Adipocyte (in vitro differentiated cells): ENCODE measurements at regions not wholly inside any gene's neighbourhood (a gene's known extent, or its start where the extent isn't known, plus 50 kb on each side); places are given as distances from the start of the nearest gene placed in this dataset.

Source experiments
- DNase-seq: peaks from one replicate; pipeline ENCODE4 v3.0.0-alpha.2; 2015; ENCODE audit warnings: low read depth
- H3K27me3 ChIP-seq: replicated peaks from 2 replicates; pipeline ENCODE4 v1.7.0; 2013; ENCODE audit warnings: mild to moderate bottlenecking, low read length, moderate library complexity; ENCODE audit not compliant: control insufficient read depth, insufficient read depth
- H3K36me3 ChIP-seq: 2 replicates; pipeline ENCODE4 v1.7.0; 2013; ENCODE audit warnings: low read length, mild to moderate bottlenecking, moderate library complexity; ENCODE audit not compliant: control insufficient read depth, insufficient read depth, severe bottlenecking
- H3K4me1 ChIP-seq: 2 replicates; pipeline ENCODE4 v1.7.0; 2013; ENCODE audit warnings: mild to moderate bottlenecking, low read length, moderate library complexity; ENCODE audit not compliant: control insufficient read depth, insufficient read depth
- H3K4me3 ChIP-seq: 2 replicates; pipeline ENCODE4 v1.7.0; 2013; ENCODE audit warnings: mild to moderate bottlenecking, low read length, moderate library complexity
- H3K9ac ChIP-seq: 2 replicates; pipeline ENCODE4 v1.7.0; 2013; ENCODE audit warnings: mild to moderate bottlenecking, low read length, moderate library complexity
- H3K9me3 ChIP-seq: 2 replicates; pipeline ENCODE4 v1.7.0; 2013; ENCODE audit warnings: mild to moderate bottlenecking, low read length, moderate library complexity; ENCODE audit not compliant: control insufficient read depth

GRCh38 chr7:88460650-88461049 is 154.0 kb upstream of the STEAP4 start:
- Histone ChIP-seq H3K4me1 (peaks cover 3% of the 10 kb centered on the region), H3K27me3 (no peaks in the 10 kb centered on the region), H3K9ac (no peak overlapping the region), H3K4me3 (no peak overlapping the region), H3K36me3 (no peaks in the 10 kb centered on the region), H3K9me3 (no peaks in the 10 kb centered on the region)
- DNase-seq = no peak

GRCh38 chr7:88458946-88459345 is 152.3 kb upstream of the STEAP4 start:
- Histone ChIP-seq H3K36me3 (no peaks in the 10 kb centered on the region), H3K4me3 (no peak overlapping the region)

GRCh38 chr7:88458279-88458678 is 151.6 kb upstream of the STEAP4 start:
- H3K4me3 ChIP-seq = no peak overlapping the region
- no peak for DNase-seq
- H3K9me3 ChIP-seq = no peaks in the 10 kb centered on the region
- H3K9ac ChIP-seq = no peak overlapping the region
- no peaks in the 10 kb centered on the region for H3K27me3 ChIP-seq
- peaks cover 3% of the 10 kb centered on the region for H3K4me1 ChIP-seq
- H3K36me3 ChIP-seq = no peaks in the 10 kb centered on the region

More at GRCh38 chr7:88458946-88459345, 152.3 kb upstream of the STEAP4 start:
- H3K4me1 ChIP-seq = peaks cover 3% of the 10 kb centered on the region
- H3K27me3 ChIP-seq = no peaks in the 10 kb centered on the region
- no peak overlapping the region for H3K9ac ChIP-seq
- no peak for DNase-seq
- no peaks in the 10 kb centered on the region for H3K9me3 ChIP-seq

GRCh38 chr7:88457320-88457719 is 150.6 kb upstream of the STEAP4 start:
- no peak for DNase-seq
- Histone ChIP-seq H3K4me3 (no peak overlapping the region), H3K9ac (no peak overlapping the region), H3K27me3 (no peaks in the 10 kb centered on the region), H3K4me1 (peaks cover 3% of the 10 kb centered on the region), H3K36me3 (no peaks in the 10 kb centered on the region), H3K9me3 (no peaks in the 10 kb centered on the region)

GRCh38 chr7:88456490-88456889 is 149.8 kb upstream of the STEAP4 start:
- no peak overlapping the region for H3K9ac ChIP-seq
- no peak overlapping the region for H3K4me3 ChIP-seq
- no peaks in the 10 kb centered on the region for H3K9me3 ChIP-seq
- peaks cover 3% of the 10 kb centered on the region for H3K4me1 ChIP-seq
- H3K27me3 ChIP-seq = no peaks in the 10 kb centered on the region
- no peak for DNase-seq
- no peaks in the 10 kb centered on the region for H3K36me3 ChIP-seq

- Histone ChIP-seq H3K4me1 (peaks cover 3% of the 10 kb centered on the region), H3K9me3 (no peaks in the 10 kb centered on the region), H3K9ac (no peak overlapping the region), H3K27me3 (no peaks in the 10 kb centered on the region), H3K36me3 (no peaks in the 10 kb centered on the region), H3K4me3 (no peak overlapping the region)
- no peak for DNase-seq
Measured at GRCh38 chr7:88455696-88456095, 149.0 kb upstream of the STEAP4 start.

- Histone ChIP-seq H3K4me1 (peaks cover 3% of the 10 kb centered on the region), H3K36me3 (no peaks in the 10 kb centered on the region), H3K27me3 (peaks cover 3% of the 10 kb centered on the region), H3K9me3 (no peaks in the 10 kb centered on the region), H3K4me3 (no peak overlapping the region), H3K9ac (no peak overlapping the region)
- DNase-seq = no peak
Measured at GRCh38 chr7:88452646-88453045, 146.0 kb upstream of the STEAP4 start.

GRCh38 chr7:88450874-88451273 is 144.2 kb upstream of the STEAP4 start:
- Histone ChIP-seq H3K4me3 (no peak overlapping the region), H3K9ac (no peak overlapping the region), H3K27me3 (peaks cover 3% of the 10 kb centered on the region), H3K36me3 (no peaks in the 10 kb centered on the region), H3K9me3 (no peaks in the 10 kb centered on the region), H3K4me1 (no peaks in the 10 kb centered on the region)
- no peak for DNase-seq

- no peak for DNase-seq
- no peaks in the 10 kb centered on the region for H3K9me3 ChIP-seq
Measured at GRCh38 chr7:88449410-88449809, 142.7 kb upstream of the STEAP4 start.

GRCh38 chr7:88442413-88442812 is 135.7 kb upstream of the STEAP4 start:
- Histone ChIP-seq H3K27me3 (no peaks in the 10 kb centered on the region), H3K4me1 (peaks cover 5% of the 10 kb centered on the region), H3K36me3 (no peaks in the 10 kb centered on the region), H3K4me3 (no peak overlapping the region), H3K9ac (no peak overlapping the region), H3K9me3 (no peaks in the 10 kb centered on the region)
- no peak for DNase-seq

More at GRCh38 chr7:88449410-88449809, 142.7 kb upstream of the STEAP4 start:
- peaks cover 3% of the 10 kb centered on the region for H3K27me3 ChIP-seq
- H3K36me3 ChIP-seq = no peaks in the 10 kb centered on the region
- H3K4me3 ChIP-seq = no peak overlapping the region
- H3K4me1 ChIP-seq = no peaks in the 10 kb centered on the region
- no peak overlapping the region for H3K9ac ChIP-seq

- H3K4me3 ChIP-seq = no peak overlapping the region
- H3K4me1 ChIP-seq = peaks cover 3% of the 10 kb centered on the region
- no peaks in the 10 kb centered on the region for H3K9me3 ChIP-seq
- no peaks in the 10 kb centered on the region for H3K36me3 ChIP-seq
- no peaks in the 10 kb centered on the region for H3K27me3 ChIP-seq
- no peak for DNase-seq
- H3K9ac ChIP-seq = no peak overlapping the region
Measured at GRCh38 chr7:88437132-88437531, 130.4 kb upstream of the STEAP4 start.

- no peak overlapping the region for H3K9ac ChIP-seq
- H3K36me3 ChIP-seq = no peaks in the 10 kb centered on the region
- no peaks in the 10 kb centered on the region for H3K9me3 ChIP-seq
- no peaks in the 10 kb centered on the region for H3K27me3 ChIP-seq
- no peak for DNase-seq
- no peak overlapping the region for H3K4me3 ChIP-seq
- no peaks in the 10 kb centered on the region for H3K4me1 ChIP-seq
Measured at GRCh38 chr7:88432301-88432700, 125.6 kb upstream of the STEAP4 start.
